Peyer's patch (tissue), 4 donors: ENCODE measurements at regions not wholly inside any gene's neighbourhood (a gene's known extent, or its start where the extent isn't known, plus 50 kb on each side); places are given as distances from the start of the nearest gene placed in this dataset.

Experiments
- POLR2A ChIP-seq, 2 donors: fragments of 450-650 bp; IDR thresholded peaks; one replicate each; pipeline ENCODE4 v1.5.1; 2017; ENCODE audit warnings: antibody characterized with exemption in 2 of 2, mild to moderate bottlenecking in 2 of 2, moderate library complexity in 2 of 2
- TF ChIP-seq, protein P1 (sequence below), 6 experiments: fragments of 450-650 bp in 4 of 6; fragments of 200-600 bp in 2 of 6; sonication (generic) in 1 of 6; IDR thresholded peaks; one replicate each; pipeline ENCODE4 v1.5.1; 2017 to 2019; ENCODE audit warnings: antibody characterized with exemption in 6 of 6, mild to moderate bottlenecking in 3 of 6, moderate library complexity in 1 of 6

DNA sequence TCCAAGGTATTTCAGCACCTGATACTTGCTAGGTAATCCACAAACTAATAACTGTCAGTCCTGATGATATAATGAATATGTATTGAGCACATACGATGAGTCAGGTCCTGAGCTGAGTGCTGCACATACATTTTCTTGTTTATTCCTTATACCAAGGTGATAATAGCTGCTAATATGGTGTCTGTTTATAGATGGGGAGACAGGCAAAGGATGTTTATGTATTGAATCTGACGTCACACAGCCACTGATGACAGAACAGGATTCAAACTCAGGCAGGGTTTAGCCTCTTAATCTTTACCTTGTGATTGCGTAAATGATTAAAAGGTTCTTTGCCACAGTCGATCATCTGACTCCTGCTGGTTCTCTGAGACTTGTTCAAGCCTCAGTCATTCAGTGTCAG lies 609.9 kb upstream of the CPEB2 start:
- no peak for TF ChIP-seq POLR2A (IDR thresholded peaks at IDR 0.05)
- TF ChIP-seq, protein P1, sequence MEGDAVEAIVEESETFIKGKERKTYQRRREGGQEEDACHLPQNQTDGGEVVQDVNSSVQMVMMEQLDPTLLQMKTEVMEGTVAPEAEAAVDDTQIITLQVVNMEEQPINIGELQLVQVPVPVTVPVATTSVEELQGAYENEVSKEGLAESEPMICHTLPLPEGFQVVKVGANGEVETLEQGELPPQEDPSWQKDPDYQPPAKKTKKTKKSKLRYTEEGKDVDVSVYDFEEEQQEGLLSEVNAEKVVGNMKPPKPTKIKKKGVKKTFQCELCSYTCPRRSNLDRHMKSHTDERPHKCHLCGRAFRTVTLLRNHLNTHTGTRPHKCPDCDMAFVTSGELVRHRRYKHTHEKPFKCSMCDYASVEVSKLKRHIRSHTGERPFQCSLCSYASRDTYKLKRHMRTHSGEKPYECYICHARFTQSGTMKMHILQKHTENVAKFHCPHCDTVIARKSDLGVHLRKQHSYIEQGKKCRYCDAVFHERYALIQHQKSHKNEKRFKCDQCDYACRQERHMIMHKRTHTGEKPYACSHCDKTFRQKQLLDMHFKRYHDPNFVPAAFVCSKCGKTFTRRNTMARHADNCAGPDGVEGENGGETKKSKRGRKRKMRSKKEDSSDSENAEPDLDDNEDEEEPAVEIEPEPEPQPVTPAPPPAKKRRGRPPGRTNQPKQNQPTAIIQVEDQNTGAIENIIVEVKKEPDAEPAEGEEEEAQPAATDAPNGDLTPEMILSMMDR (IDR thresholded peaks at IDR 0.05), result no peak
